Heart right ventricle (tissue), 16 donors: ENCODE measurements at regions not wholly inside any gene's neighbourhood (a gene's known extent, or its start where the extent isn't known, plus 50 kb on each side); places are given as distances from the start of the nearest gene placed in this dataset.

ENCODE experiments used
- ATAC-seq, 8 donors: fragments of 200-7000 bp; cut with Tn5 transposase; one replicate each; pipeline ENCODE4 v1.9.1; 2020; ENCODE audit warnings: mild to moderate bottlenecking in 8 of 8, moderate library complexity in 8 of 8, moderate number of reproducible peaks in 1 of 8
- DNase-seq, 2 donors: peaks; one replicate each; pipeline ENCODE4 v3.0.0-alpha.2; 2020
- H3K27ac ChIP-seq, 10 donors: fragments of 200-600 bp; sonication (generic) in 2 of 10; one replicate each; pipeline versions ENCODE4 v1.5.0 to v1.8.0; 2020 to 2022; ENCODE audit warnings: mild to moderate bottlenecking in 3 of 10
- H3K27me3 ChIP-seq, 7 donors: fragments of 200-600 bp; one replicate each; pipeline ENCODE4 v1.8.0; 2021 to 2022; ENCODE audit warnings: mild to moderate bottlenecking in 2 of 7
- H3K36me3 ChIP-seq, 9 donors: fragments of 200-600 bp; sonication (generic) in 1 of 9; one replicate each; pipeline versions ENCODE4 v1.5.0 to v1.8.0; 2020 to 2022; ENCODE audit warnings: mild to moderate bottlenecking in 2 of 9
- H3K4me1 ChIP-seq, 9 donors: fragments of 200-600 bp; sonication (generic) in 1 of 9; one replicate each; pipeline versions ENCODE4 v1.5.0 to v1.8.0; 2020 to 2022; ENCODE audit warnings: mild to moderate bottlenecking in 4 of 9
- H3K4me3 ChIP-seq, 10 donors: fragments of 200-600 bp; sonication (generic) in 2 of 10; one replicate each; pipeline versions ENCODE4 v1.5.0 to v1.8.0; 2020 to 2022; ENCODE audit warnings: mild to moderate bottlenecking in 7 of 10, moderate library complexity in 2 of 10
- H3K9me3 ChIP-seq, 11 donors: fragments of 200-600 bp in 10 of 11; sonication (generic) in 2 of 11; one replicate each; pipeline versions ENCODE4 v1.5.0 to v1.8.0; 2013 to 2022; ENCODE audit warnings: mild to moderate bottlenecking in 2 of 11, control low read depth in 1 of 11, moderate library complexity in 1 of 11
- WGBS, 2 donors: extraction: QIAGEN DNeasy Blood & Tissue Kit; methylation state at CpG; one replicate each; pipeline ENCODE4 v1.1.7; 2013; ENCODE audit warnings: inconsistent platforms in 1 of 2; 5-methylcytosine and 5-hydroxymethylcytosine counted together
- intact Hi-C, 10 donors: fragments of 100-400 bp; cut with DNase I; formaldehyde crosslinking; loops; one replicate each; pipeline versions ENCODE4 v1.11.1 to v1.14.2; 2022
- TF ChIP-seq, protein P1 (sequence below), 9 donors: fragments of 200-600 bp; sonication (generic) in 2 of 9; IDR thresholded peaks; one replicate each; pipeline versions ENCODE4 v1.5.0 to v1.8.0; 2021 to 2022; ENCODE audit warnings: antibody characterized with exemption in 9 of 9, mild to moderate bottlenecking in 5 of 9, moderate library complexity in 1 of 9
- donor health status: Arrhythmogenic right ventricular cardiomyopathy.
- donor health status: ischemic (EF 13 %, LVEDD 7.1; RV severe dilation, severe dysfunction).
- donor health status: healthy with polysubstance abuse.
- donor health status: DM: no; HTN: yes; CAD: no.
- donor health status: DM: no; HTN: no; CAD: no.
- donor health status: ischemic (EF 25% LVEDD 6.9; RV normal size, moderate dysfunction).
- donor health status: ischemic (EF 25% LVEDD 5.7; RV mildly dilated, moderate dysfunction).
- donor health status: healthy.
- donor health status: DM: yes; HTN: yes; CAD: no.
- donor health status: Ischemic cardiomyopathy.
- donor health status: ischemic (EF 35%, LVEDD 5.7; RV mildly dilated, moderate dysfunction).
- donor health status: nonischemic (EF 11% LVEDD 7.7; RV severe dilation, severe dysfunction).
- donor health status: DM: yes; HTN: yes; CAD: no.
- donor health status: PGD.
- donor health status: ischemic (EF 29% LVEDD 5.4; RV normal size, mild dysfunction).
- donor health status: nonischemic (EF 23%, LVEDD 6.1; RV moderate dilation, normal function).

DNA sequence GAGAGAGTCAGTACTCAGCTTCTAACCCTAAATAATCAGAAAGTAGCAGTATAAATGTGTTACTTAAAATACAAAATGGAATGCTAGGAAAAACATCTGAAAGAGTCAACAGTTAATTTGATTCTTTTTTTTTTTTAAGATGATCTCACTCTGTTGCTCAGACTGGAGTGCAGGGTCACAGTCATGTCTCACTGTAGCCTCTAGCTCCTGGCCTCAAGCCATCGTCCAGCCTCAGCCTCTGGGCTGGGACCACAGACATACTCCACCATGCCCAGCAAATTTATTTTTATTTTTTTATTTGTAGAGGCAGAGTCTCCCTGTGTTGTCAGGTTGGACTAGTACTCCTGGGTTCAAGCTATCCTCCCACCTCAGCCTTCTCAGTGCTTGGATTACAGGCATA lies 424.9 kb downstream of the IRX2 start:
- Histone ChIP-seq H3K4me3 (no peak overlapping the region), H3K27me3 (peaks cover 0 to 21% (median 7%) of the 10 kb centered on the region in 7 donors), H3K4me1 (no peaks in the 10 kb centered on the region), H3K27ac (no peak overlapping the region), H3K9me3 (no peaks in the 10 kb centered on the region), H3K36me3 (no peaks in the 10 kb centered on the region)
- no peak for ATAC-seq
- intact Hi-C loops, result no loop called here
- TF ChIP-seq, protein P1, sequence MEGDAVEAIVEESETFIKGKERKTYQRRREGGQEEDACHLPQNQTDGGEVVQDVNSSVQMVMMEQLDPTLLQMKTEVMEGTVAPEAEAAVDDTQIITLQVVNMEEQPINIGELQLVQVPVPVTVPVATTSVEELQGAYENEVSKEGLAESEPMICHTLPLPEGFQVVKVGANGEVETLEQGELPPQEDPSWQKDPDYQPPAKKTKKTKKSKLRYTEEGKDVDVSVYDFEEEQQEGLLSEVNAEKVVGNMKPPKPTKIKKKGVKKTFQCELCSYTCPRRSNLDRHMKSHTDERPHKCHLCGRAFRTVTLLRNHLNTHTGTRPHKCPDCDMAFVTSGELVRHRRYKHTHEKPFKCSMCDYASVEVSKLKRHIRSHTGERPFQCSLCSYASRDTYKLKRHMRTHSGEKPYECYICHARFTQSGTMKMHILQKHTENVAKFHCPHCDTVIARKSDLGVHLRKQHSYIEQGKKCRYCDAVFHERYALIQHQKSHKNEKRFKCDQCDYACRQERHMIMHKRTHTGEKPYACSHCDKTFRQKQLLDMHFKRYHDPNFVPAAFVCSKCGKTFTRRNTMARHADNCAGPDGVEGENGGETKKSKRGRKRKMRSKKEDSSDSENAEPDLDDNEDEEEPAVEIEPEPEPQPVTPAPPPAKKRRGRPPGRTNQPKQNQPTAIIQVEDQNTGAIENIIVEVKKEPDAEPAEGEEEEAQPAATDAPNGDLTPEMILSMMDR (IDR thresholded peaks at IDR 0.05), result no peak
- WGBS, 2 donors, result 39 to 54% methylated on average over 1 of the region's 1 CpG
- no peak for DNase-seq

DNA sequence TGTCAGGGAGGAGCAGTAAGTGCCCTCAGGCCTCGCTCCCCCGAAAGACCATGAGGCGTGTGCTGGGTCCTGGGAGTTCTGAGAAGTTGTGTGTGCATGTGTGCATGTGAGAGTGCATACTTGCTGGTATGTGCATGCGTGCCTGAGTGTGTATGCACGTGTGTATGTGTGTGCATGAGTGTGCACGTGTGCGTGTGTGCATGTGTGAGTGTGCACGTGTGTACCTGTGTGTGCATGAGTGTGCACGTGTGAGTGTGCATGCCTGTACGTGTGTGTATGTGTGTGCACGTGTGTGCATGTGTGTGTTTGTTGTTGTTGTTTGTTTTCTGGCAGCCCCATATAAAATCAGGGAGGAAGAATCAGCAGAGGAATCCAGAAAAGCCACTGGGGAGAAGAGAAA lies 426.7 kb downstream of the IRX2 start:
- 86 to 88% methylated on average over 11 of the region's 11 CpGs for WGBS, 2 donors
- intact Hi-C loops, result no loop called here
- H3K9me3 ChIP-seq, result no peaks in the 10 kb centered on the region
- TF ChIP-seq, protein P1 (IDR thresholded peaks at IDR 0.05), result no peak
- H3K27ac ChIP-seq, result no peak overlapping the region
- H3K27me3 ChIP-seq, result peaks cover 0 to 21% (median 7%) of the 10 kb centered on the region in 7 donors
- ATAC-seq (no peak), DNase-seq (no peak)
- H3K4me1 ChIP-seq, result no peaks in the 10 kb centered on the region
- no peaks in the 10 kb centered on the region for H3K36me3 ChIP-seq
- no peak overlapping the region for H3K4me3 ChIP-seq

DNA sequence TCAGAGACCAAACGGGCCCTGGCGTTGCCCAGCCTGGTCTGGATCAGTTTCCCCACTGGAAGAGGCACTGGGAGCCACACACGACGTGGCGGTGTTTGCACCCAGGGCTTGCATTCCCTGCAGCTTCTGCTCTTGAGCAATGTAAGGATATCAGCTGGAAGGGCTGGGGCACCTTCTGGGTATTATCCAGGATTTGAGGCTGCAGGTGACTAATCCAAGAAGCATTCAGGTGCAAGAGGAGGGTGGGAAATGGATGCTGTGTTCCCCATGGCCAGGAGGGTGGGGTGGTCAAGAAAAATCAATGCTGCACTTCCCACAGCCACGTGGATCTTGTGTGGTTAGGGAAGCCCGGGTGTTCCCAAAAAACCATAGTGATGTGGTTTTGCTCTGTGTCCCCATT lies 430.9 kb downstream of the IRX2 start:
- H3K4me1 ChIP-seq, result no peaks in the 10 kb centered on the region
- peaks cover 0 to 28% (median 5%) of the 10 kb centered on the region in 7 donors for H3K27me3 ChIP-seq
- TF ChIP-seq, protein P1 (IDR thresholded peaks at IDR 0.05), result no peak
- H3K27ac ChIP-seq, result no peak overlapping the region
- H3K36me3 ChIP-seq, result no peaks in the 10 kb centered on the region
- H3K4me3 ChIP-seq, result no peak overlapping the region
- 76 to 80% methylated on average over 7 of the region's 7 CpGs for WGBS, 2 donors
- H3K9me3 ChIP-seq, result peaks cover 0 to 12% (median 5%) of the 10 kb centered on the region in 11 donors
- intact Hi-C loops, result no loop called here
- ATAC-seq, result no peak
- DNase-seq, result no peak

DNA sequence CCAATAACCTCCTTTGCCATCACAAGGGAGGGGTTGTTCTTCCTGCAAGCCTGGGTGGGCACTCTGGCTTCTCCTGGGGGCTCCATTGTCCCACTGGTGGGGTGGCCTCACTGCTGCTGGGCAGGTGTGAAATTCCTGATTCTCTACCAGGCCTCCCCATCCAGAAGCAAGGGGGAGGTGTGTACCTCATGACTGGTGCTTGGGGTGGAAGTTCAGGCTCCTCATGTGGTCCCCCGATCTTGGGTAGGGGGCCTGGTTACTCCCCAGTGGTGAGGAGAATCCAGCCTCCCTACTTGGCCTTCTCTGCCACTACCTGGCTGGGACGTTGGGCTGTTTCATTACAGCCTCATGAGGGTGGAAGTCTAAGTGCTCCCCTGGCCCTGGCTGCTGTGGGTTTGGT lies 433.9 kb downstream of the IRX2 start:
- no peaks in the 10 kb centered on the region for H3K36me3 ChIP-seq
- TF ChIP-seq, protein P1 (IDR thresholded peaks at IDR 0.05), result no peak
- peaks cover 0 to 24% (median 0%) of the 10 kb centered on the region in 7 donors for H3K27me3 ChIP-seq
- DNase-seq, result no peak
- H3K4me3 ChIP-seq, result no peak overlapping the region
- H3K9me3 ChIP-seq, result peaks cover 0 to 23% (median 14%) of the 10 kb centered on the region in 11 donors
- no peaks in the 10 kb centered on the region for H3K4me1 ChIP-seq
- intact Hi-C loops, result no loop called here
- ATAC-seq, result no peak
- no peak overlapping the region for H3K27ac ChIP-seq
- WGBS, 2 donors, result 56 to 79% methylated on average over 2 of the region's 2 CpGs
